HL-60 (cell line): ENCODE measurements at regions not wholly inside any gene's neighbourhood (a gene's known extent, or its start where the extent isn't known, plus 50 kb on each side); places are given as distances from the start of the nearest gene placed in this dataset.

Experiments used
- CTCF ChIP-seq: IDR thresholded peaks from one replicate; pipeline ENCODE4 v1.5.1; 2011; ENCODE audit warnings: low read length, control low read depth, inconsistent platforms; ENCODE audit not compliant: insufficient read depth
- GABPA ChIP-seq: IDR thresholded peaks from 2 replicates; pipeline ENCODE4 v1.6.1; 2012; ENCODE audit warnings: low read depth
- POLR2AphosphoS5 ChIP-seq: IDR thresholded peaks from 2 replicates; pipeline ENCODE4 v1.6.1; 2012; ENCODE audit warnings: low read depth
- SPI1 ChIP-seq: IDR thresholded peaks from 2 replicates; pipeline ENCODE4 v1.6.1; 2012; ENCODE audit warnings: low read depth, mild to moderate bottlenecking, borderline replicate concordance

- no peak for TF ChIP-seq POLR2AphosphoS5
- no peak for TF ChIP-seq CTCF
- TF ChIP-seq GABPA: no peak
- no peak for TF ChIP-seq SPI1
These were observed 391.1 kb downstream of the IPO8 start for GRCh38 chr12:30304528-30304927.
